Peyer's patch (tissue), 4 donors: ENCODE measurements at regions not wholly inside any gene's neighbourhood (a gene's known extent, or its start where the extent isn't known, plus 50 kb on each side); places are given as distances from the start of the nearest gene placed in this dataset.

Experiments
- DNase-seq, 3 donors: peaks; one replicate each; pipeline ENCODE4 v3.0.0-alpha.2; 2017 to 2019
- H3K27ac ChIP-seq, 4 donors: fragments of 200-600 bp; sonication (generic); one replicate each; pipeline ENCODE4 v1.5.1; 2016 to 2019
- H3K27me3 ChIP-seq, 2 donors: fragments of 200-600 bp; sonication (generic); one replicate each; pipeline ENCODE4 v1.5.1; 2019
- H3K36me3 ChIP-seq, 3 donors: fragments of 200-600 bp; sonication (generic); one replicate each; pipeline ENCODE4 v1.5.1; 2016 to 2019
- H3K4me1 ChIP-seq, 4 donors: fragments of 200-600 bp; sonication (generic); one replicate each; pipeline ENCODE4 v1.5.1; 2016 to 2019
- H3K4me3 ChIP-seq, 4 donors: fragments of 200-600 bp; sonication (generic); 1 replicate in 3 of 4; 2 replicates in 1 of 4; pipeline ENCODE4 v1.5.1; 2016 to 2019; ENCODE audit warnings: mild to moderate bottlenecking in 1 of 4
- H3K9me3 ChIP-seq, 4 donors: fragments of 200-600 bp; sonication (generic); one replicate each; pipeline ENCODE4 v1.5.1; 2016 to 2019; ENCODE audit warnings: mild to moderate bottlenecking in 1 of 4
- CTCF ChIP-seq, 6 experiments: fragments of 450-650 bp in 4 of 6; fragments of 200-600 bp in 2 of 6; sonication (generic) in 1 of 6; IDR thresholded peaks; one replicate each; pipeline ENCODE4 v1.5.1; 2017 to 2019; ENCODE audit warnings: antibody characterized with exemption in 6 of 6, mild to moderate bottlenecking in 3 of 6, moderate library complexity in 1 of 6
- POLR2A ChIP-seq, 2 donors: fragments of 450-650 bp; IDR thresholded peaks; one replicate each; pipeline ENCODE4 v1.5.1; 2017; ENCODE audit warnings: antibody characterized with exemption in 2 of 2, mild to moderate bottlenecking in 2 of 2, moderate library complexity in 2 of 2

DNA sequence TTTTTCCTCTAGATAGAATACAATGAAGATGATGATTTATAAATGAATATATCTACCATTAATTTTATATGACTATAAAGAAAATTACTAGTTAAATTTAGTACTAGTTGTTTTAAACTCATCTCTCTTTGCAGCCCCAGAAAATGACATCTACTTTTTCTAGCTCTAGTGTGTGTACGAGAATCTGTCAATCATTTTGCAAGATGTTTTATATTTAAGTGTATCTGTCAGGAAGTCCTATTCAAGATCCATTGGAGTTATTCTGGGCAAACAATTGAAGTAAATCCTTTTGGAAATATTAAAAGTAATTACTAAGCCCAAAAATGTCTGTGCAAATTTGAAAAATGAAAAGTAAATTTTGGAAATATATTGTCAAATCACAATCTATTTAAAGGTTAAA, 144.3 kb upstream of the PCDH9 start:
- no peaks in the 10 kb centered on the region for H3K4me1 ChIP-seq
- no peak overlapping the region for H3K27ac ChIP-seq
- H3K27me3 ChIP-seq: no peaks in the 10 kb centered on the region
- TF ChIP-seq POLR2A (IDR thresholded peaks at IDR 0.05) (no peak), CTCF (IDR thresholded peaks at IDR 0.05) (no peak)
- no peak for DNase-seq
- no peak overlapping the region for H3K4me3 ChIP-seq
- no peaks in the 10 kb centered on the region for H3K9me3 ChIP-seq
- no peaks in the 10 kb centered on the region for H3K36me3 ChIP-seq

DNA sequence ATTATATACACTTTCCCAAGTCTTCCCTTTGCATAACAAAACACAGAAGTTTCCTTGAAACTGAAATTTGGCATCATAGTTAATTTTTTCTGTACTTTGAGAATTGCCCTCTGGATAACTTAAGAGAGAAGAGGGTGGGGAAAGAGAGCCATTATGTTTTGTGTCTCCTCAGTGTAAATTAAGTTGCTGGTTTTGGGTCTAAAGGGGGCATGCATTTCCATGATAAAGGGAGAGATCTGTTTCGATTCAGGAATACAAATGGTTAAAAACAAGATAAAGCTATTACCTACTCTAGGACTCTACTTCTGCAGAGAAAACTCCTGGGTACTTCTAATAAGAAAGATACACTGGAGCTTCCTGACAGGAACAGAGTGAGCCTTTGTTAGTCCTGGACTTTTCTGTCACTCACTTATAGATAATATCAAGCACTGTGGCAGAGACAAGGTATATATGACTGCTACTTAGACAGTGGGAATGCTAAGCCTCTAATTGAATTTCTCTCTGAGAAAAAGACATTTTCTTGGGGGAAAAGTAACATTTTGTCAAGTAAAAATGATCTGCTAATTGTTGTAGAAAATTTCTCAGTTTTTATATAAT, 142.8 kb upstream of the PCDH9 start:
- no peak for DNase-seq
- TF ChIP-seq POLR2A (IDR thresholded peaks at IDR 0.05) (no peak), CTCF (IDR thresholded peaks at IDR 0.05) (no peak)
- H3K36me3 ChIP-seq: no peaks in the 10 kb centered on the region
- H3K27me3 ChIP-seq: no peaks in the 10 kb centered on the region
- no peak overlapping the region for H3K4me3 ChIP-seq
- H3K4me1 ChIP-seq: no peaks in the 10 kb centered on the region
- H3K27ac ChIP-seq: no peak overlapping the region
- no peaks in the 10 kb centered on the region for H3K9me3 ChIP-seq

GRCh38 chr13:67369895-67370660, 139.9 kb upstream of the PCDH9 start:
- H3K9me3 ChIP-seq: no peaks in the 10 kb centered on the region
- TF ChIP-seq POLR2A (IDR thresholded peaks at IDR 0.05): no peak
- TF ChIP-seq CTCF (IDR thresholded peaks at IDR 0.05): no peak
- DNase-seq: no peak
- no peaks in the 10 kb centered on the region for H3K4me1 ChIP-seq
- no peaks in the 10 kb centered on the region for H3K36me3 ChIP-seq
- H3K27ac ChIP-seq: no peak overlapping the region
- no peak overlapping the region for H3K4me3 ChIP-seq
- no peaks in the 10 kb centered on the region for H3K27me3 ChIP-seq

GRCh38 chr13:67367399-67367798, 137.3 kb upstream of the PCDH9 start:
- DNase-seq: no peak
- H3K27me3 ChIP-seq: no peaks in the 10 kb centered on the region
- H3K4me1 ChIP-seq: no peaks in the 10 kb centered on the region
- no peaks in the 10 kb centered on the region for H3K9me3 ChIP-seq
- no peak overlapping the region for H3K4me3 ChIP-seq
- no peak for TF ChIP-seq CTCF (IDR thresholded peaks at IDR 0.05)
- no peak for TF ChIP-seq POLR2A (IDR thresholded peaks at IDR 0.05)
- no peaks in the 10 kb centered on the region for H3K36me3 ChIP-seq
- no peak overlapping the region for H3K27ac ChIP-seq

DNA sequence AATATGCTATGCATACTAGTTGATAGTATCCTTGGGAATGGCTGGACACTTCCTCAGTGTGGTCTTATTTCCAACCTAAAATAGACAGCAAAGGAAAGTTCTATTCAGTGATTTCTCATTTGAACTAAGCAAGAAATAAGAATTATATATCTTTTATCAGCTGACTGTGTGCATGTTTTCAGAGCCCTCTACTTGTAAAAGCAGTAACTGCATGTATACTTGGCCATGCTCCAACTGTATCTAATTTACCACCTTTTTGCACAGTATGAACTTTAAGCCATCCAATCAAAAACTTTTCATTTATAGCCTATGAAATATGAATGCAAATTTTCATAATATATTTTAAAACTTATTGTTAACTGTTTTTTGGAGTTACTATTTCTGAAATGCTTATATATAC, 136.4 kb upstream of the PCDH9 start:
- H3K36me3 ChIP-seq: no peaks in the 10 kb centered on the region
- no peaks in the 10 kb centered on the region for H3K27me3 ChIP-seq
- TF ChIP-seq CTCF (IDR thresholded peaks at IDR 0.05) (no peak), POLR2A (IDR thresholded peaks at IDR 0.05) (no peak)

More for the DNA sequence above, 136.4 kb upstream of the PCDH9 start:
- no peaks in the 10 kb centered on the region for H3K4me1 ChIP-seq
- H3K27ac ChIP-seq: no peak overlapping the region
- DNase-seq: no peak
- H3K9me3 ChIP-seq: no peaks in the 10 kb centered on the region
- H3K4me3 ChIP-seq: no peak overlapping the region
